GM23338 (cell line): ENCODE measurements at regions not wholly inside any gene's neighbourhood (a gene's known extent, or its start where the extent isn't known, plus 50 kb on each side); places are given as distances from the start of the nearest gene placed in this dataset.

Experiments used
- ATAC-seq: fragments of 200-7000 bp; cut with Tn5 transposase; 3 replicates; pipeline ENCODE4 v1.9.1; 2020
- DNase-seq: peaks from one replicate; pipeline ENCODE4 v3.0.0-alpha.2; 2015; ENCODE audit warnings: low spot score
- H2AFZ ChIP-seq: fragments of 200-600 bp; sonication (generic); 2 replicates; pipeline ENCODE4 v1.8.0; 2016; ENCODE audit warnings: antibody characterized with exemption, mild to moderate bottlenecking, moderate library complexity
- H3F3A ChIP-seq: fragments of 200-600 bp; sonication (generic); replicated peaks from 2 replicates; pipeline ENCODE4 v1.8.0; 2017; ENCODE audit warnings: antibody characterized with exemption, mixed run types, low read depth
- H3K27ac ChIP-seq: fragments of 200-600 bp; sonication (generic); 2 replicates; pipeline ENCODE4 v1.6.1; 2016; ENCODE audit warnings: low read depth
- H3K27me3 ChIP-seq: fragments of 200-600 bp; sonication (generic); 2 replicates; pipeline ENCODE4 v1.8.0; 2016; ENCODE audit warnings: mild to moderate bottlenecking, mixed run types, moderate library complexity; ENCODE audit not compliant: insufficient read depth
- H3K36me3 ChIP-seq: fragments of 200-600 bp; sonication (generic); 2 replicates; pipeline ENCODE4 v1.8.0; 2016; ENCODE audit warnings: mild to moderate bottlenecking; ENCODE audit not compliant: insufficient read depth
- H3K4me1 ChIP-seq: fragments of 200-600 bp; sonication (generic); 2 replicates; pipeline ENCODE4 v1.8.0; 2016; ENCODE audit warnings: mild to moderate bottlenecking, moderate library complexity; ENCODE audit not compliant: insufficient read depth
- H3K4me2 ChIP-seq: fragments of 200-600 bp; sonication (generic); 2 replicates; pipeline ENCODE4 v1.7.1; 2017; ENCODE audit warnings: mixed run types
- H3K4me3 ChIP-seq: fragments of 200-600 bp; sonication (generic); 2 replicates; pipeline ENCODE4 v1.6.1; 2016; ENCODE audit warnings: mixed run types
- H3K79me2 ChIP-seq: fragments of 200-600 bp; sonication (generic); replicated peaks from 2 replicates; pipeline ENCODE4 v1.8.0; 2017; ENCODE audit warnings: mild to moderate bottlenecking; ENCODE audit not compliant: insufficient read depth
- H3K9me2 ChIP-seq: fragments of 200-600 bp; sonication (generic); 2 replicates; pipeline ENCODE4 v1.8.0; 2017; ENCODE audit not compliant: insufficient read depth
- H4K20me1 ChIP-seq: fragments of 200-600 bp; sonication (generic); replicated peaks from 2 replicates; pipeline ENCODE4 v1.8.0; 2017; ENCODE audit warnings: mild to moderate bottlenecking; ENCODE audit not compliant: insufficient read depth
- H3K27ac Mint-ChIP-seq: 2 replicates; pipeline ENCODE4 v1.8.0; 2020; ENCODE audit warnings: inconsistent platforms, mild to moderate bottlenecking, moderate library complexity, mixed read lengths
- H3K27me3 Mint-ChIP-seq: 3 replicates; pipeline ENCODE4 v1.8.0; 2022; ENCODE audit warnings: low read depth, mild to moderate bottlenecking, moderate library complexity, mixed read lengths, inconsistent platforms; ENCODE audit not compliant: insufficient read depth, poor library complexity
- H3K36me3 Mint-ChIP-seq: 3 replicates; pipeline ENCODE4 v1.8.0; 2021; ENCODE audit warnings: low read depth, mild to moderate bottlenecking, inconsistent platforms, moderate library complexity, mixed read lengths
- H3K4me1 Mint-ChIP-seq: 3 replicates; pipeline ENCODE4 v1.8.0; 2020; ENCODE audit warnings: mild to moderate bottlenecking, inconsistent platforms, mixed read lengths
- H3K4me3 Mint-ChIP-seq: 3 replicates; pipeline ENCODE4 v1.8.0; 2021; ENCODE audit warnings: moderate library complexity, mild to moderate bottlenecking, inconsistent platforms, mixed read lengths
- H3K9me3 Mint-ChIP-seq: 3 replicates; pipeline ENCODE4 v1.8.0; 2020; ENCODE audit warnings: moderate library complexity, mild to moderate bottlenecking, inconsistent platforms, mixed read lengths
- CREB1 ChIP-seq: fragments of 250-450 bp; sonication (Bioruptor Pico); IDR thresholded peaks from 2 replicates; pipeline ENCODE4 v1.5.0; 2020; ENCODE audit warnings: low read depth, mild to moderate bottlenecking, moderate library complexity
- EZH2 ChIP-seq: fragments of 200-600 bp; sonication (generic); IDR thresholded peaks from one replicate; pipeline ENCODE4 v1.8.0; 2017; ENCODE audit warnings: antibody characterized with exemption, mild to moderate bottlenecking, low read depth; ENCODE audit not compliant: unreplicated experiment
- EZH2phosphoT487 ChIP-seq: fragments of 200-600 bp; sonication (generic); IDR thresholded peaks from one replicate; pipeline ENCODE4 v1.8.1; 2018; ENCODE audit warnings: antibody characterized with exemption; ENCODE audit not compliant: unreplicated experiment
- JUNB ChIP-seq: IDR thresholded peaks from one replicate; pipeline ENCODE4 v1.6.1; 2016; ENCODE audit warnings: antibody characterized with exemption; ENCODE audit not compliant: unreplicated experiment
- NANOG ChIP-seq: IDR thresholded peaks from 2 replicates; pipeline ENCODE4 v1.6.1; 2016; ENCODE audit warnings: antibody characterized with exemption, borderline replicate concordance
- POLR2AphosphoS5 ChIP-seq: IDR thresholded peaks from 2 replicates; pipeline ENCODE4 v1.6.1; 2016; ENCODE audit warnings: antibody characterized with exemption, low read depth
- STAT1 ChIP-seq: IDR thresholded peaks from one replicate; pipeline ENCODE4 v1.6.1; 2016; ENCODE audit warnings: antibody characterized with exemption; ENCODE audit not compliant: unreplicated experiment
- ZNF114 ChIP-seq: fragments of 250-450 bp; sonication (Bioruptor Pico); IDR thresholded peaks from 2 replicates; pipeline ENCODE4 v1.5.0; 2020; ENCODE audit warnings: mild to moderate bottlenecking, moderate library complexity
- ZNF331 ChIP-seq: fragments of 250-450 bp; sonication (Bioruptor Pico); IDR thresholded peaks from 2 replicates; pipeline ENCODE4 v1.5.0; 2020; ENCODE audit warnings: low read depth, mild to moderate bottlenecking, moderate library complexity
- TF ChIP-seq, protein P1 (sequence below): fragments of 250-450 bp; sonication (Bioruptor Pico); IDR thresholded peaks from 2 replicates; pipeline ENCODE4 v1.5.0; 2020; ENCODE audit warnings: mild to moderate bottlenecking, moderate library complexity
- TF ChIP-seq, protein P2 (sequence below): IDR thresholded peaks from 2 replicates; pipeline ENCODE4 v1.6.1; 2016; ENCODE audit warnings: antibody characterized with exemption
- TF ChIP-seq, protein P3 (sequence below), 2 experiments: fragments of 200-600 bp in 1 of 2; sonication (generic) in 1 of 2; conservative IDR thresholded peaks; 2 replicates each; pipeline versions ENCODE4 v1.5.1 to v1.6.1; 2016 to 2017; ENCODE audit warnings: antibody characterized with exemption in 2 of 2, low read depth in 2 of 2, mild to moderate bottlenecking in 2 of 2, moderate library complexity in 1 of 2
- TF ChIP-seq, protein P4 (sequence below): IDR thresholded peaks from one replicate; pipeline ENCODE4 v1.6.1; 2018; ENCODE audit warnings: antibody characterized with exemption; ENCODE audit not compliant: unreplicated experiment

DNA sequence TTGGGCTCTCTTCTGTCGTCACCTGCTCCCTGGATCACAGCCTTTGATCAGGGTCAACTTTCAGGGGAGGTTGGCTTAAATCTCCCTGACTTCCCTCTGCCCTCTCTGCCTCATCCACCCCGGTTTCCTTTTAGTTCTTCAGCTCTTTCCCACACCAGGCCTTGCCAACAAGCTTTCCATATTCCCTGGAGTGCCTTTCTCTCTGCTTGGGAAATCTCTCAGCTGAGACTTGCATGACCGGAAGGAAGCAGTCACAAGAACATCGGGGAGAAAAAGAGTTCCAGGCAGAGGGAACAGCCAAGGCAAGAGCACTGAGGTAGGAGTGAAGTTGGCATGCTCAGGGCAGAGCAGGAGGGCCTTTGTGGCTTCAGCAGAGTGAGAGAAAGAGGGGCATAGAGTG, 88.4 kb upstream of the HSPA9 start:
- Histone ChIP-seq H3F3A (no peaks in the 10 kb centered on the region), H3K79me2 (no peaks in the 10 kb centered on the region), H3K4me3 (no peak overlapping the region), H3K4me2 (no peak overlapping the region), H3K36me3 (no peaks in the 10 kb centered on the region), H2AFZ (no peak overlapping the region), H3K27me3 (no peaks in the 10 kb centered on the region), H4K20me1 (no peaks in the 10 kb centered on the region), H3K27ac (no peak overlapping the region), H3K9me2 (no peaks in the 10 kb centered on the region), H3K4me1 (no peaks in the 10 kb centered on the region)
- no peak for DNase-seq
- TF ChIP-seq, protein P1, sequence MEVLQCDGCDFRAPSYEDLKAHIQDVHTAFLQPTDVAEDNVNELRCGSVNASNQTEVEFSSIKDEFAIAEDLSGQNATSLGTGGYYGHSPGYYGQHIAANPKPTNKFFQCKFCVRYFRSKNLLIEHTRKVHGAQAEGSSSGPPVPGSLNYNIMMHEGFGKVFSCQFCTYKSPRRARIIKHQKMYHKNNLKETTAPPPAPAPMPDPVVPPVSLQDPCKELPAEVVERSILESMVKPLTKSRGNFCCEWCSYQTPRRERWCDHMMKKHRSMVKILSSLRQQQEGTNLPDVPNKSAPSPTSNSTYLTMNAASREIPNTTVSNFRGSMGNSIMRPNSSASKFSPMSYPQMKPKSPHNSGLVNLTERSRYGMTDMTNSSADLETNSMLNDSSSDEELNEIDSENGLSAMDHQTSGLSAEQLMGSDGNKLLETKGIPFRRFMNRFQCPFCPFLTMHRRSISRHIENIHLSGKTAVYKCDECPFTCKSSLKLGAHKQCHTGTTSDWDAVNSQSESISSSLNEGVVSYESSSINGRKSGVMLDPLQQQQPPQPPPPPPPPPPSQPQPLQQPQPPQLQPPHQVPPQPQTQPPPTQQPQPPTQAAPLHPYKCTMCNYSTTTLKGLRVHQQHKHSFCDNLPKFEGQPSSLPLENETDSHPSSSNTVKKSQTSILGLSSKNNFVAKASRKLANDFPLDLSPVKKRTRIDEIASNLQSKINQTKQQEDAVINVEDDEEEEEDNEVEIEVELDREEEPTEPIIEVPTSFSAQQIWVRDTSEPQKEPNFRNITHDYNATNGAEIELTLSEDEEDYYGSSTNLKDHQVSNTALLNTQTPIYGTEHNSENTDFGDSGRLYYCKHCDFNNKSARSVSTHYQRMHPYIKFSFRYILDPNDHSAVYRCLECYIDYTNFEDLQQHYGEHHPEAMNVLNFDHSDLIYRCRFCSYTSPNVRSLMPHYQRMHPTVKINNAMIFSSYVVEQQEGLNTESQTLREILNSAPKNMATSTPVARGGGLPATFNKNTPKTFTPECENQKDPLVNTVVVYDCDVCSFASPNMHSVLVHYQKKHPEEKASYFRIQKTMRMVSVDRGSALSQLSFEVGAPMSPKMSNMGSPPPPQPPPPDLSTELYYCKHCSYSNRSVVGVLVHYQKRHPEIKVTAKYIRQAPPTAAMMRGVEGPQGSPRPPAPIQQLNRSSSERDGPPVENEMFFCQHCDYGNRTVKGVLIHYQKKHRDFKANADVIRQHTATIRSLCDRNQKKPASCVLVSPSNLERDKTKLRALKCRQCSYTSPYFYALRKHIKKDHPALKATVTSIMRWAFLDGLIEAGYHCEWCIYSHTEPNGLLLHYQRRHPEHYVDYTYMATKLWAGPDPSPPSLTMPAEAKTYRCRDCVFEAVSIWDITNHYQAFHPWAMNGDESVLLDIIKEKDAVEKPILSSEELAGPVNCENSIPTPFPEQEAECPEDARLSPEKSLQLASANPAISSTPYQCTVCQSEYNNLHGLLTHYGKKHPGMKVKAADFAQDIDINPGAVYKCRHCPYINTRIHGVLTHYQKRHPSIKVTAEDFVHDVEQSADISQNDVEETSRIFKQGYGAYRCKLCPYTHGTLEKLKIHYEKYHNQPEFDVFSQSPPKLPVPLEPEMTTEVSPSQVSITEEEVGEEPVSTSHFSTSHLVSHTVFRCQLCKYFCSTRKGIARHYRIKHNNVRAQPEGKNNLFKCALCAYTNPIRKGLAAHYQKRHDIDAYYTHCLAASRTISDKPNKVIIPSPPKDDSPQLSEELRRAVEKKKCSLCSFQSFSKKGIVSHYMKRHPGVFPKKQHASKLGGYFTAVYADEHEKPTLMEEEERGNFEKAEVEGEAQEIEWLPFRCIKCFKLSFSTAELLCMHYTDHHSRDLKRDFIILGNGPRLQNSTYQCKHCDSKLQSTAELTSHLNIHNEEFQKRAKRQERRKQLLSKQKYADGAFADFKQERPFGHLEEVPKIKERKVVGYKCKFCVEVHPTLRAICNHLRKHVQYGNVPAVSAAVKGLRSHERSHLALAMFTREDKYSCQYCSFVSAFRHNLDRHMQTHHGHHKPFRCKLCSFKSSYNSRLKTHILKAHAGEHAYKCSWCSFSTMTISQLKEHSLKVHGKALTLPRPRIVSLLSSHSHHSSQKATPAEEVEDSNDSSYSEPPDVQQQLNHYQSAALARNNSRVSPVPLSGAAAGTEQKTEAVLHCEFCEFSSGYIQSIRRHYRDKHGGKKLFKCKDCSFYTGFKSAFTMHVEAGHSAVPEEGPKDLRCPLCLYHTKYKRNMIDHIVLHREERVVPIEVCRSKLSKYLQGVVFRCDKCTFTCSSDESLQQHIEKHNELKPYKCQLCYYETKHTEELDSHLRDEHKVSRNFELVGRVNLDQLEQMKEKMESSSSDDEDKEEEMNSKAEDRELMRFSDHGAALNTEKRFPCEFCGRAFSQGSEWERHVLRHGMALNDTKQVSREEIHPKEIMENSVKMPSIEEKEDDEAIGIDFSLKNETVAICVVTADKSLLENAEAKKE (CRISPR knock-in tag) = no peak
- TF ChIP-seq, protein P2, sequence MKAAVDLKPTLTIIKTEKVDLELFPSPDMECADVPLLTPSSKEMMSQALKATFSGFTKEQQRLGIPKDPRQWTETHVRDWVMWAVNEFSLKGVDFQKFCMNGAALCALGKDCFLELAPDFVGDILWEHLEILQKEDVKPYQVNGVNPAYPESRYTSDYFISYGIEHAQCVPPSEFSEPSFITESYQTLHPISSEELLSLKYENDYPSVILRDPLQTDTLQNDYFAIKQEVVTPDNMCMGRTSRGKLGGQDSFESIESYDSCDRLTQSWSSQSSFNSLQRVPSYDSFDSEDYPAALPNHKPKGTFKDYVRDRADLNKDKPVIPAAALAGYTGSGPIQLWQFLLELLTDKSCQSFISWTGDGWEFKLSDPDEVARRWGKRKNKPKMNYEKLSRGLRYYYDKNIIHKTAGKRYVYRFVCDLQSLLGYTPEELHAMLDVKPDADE = no peak
- TF ChIP-seq EZH2phosphoT487 (no peak), POLR2AphosphoS5 (no peak), NANOG (no peak), STAT1 (no peak), ZNF331 (CRISPR knock-in tag) (no peak), CREB1 (CRISPR knock-in tag) (no peak), JUNB (no peak), EZH2 (no peak), ZNF114 (no peak)
- TF ChIP-seq, protein P3, sequence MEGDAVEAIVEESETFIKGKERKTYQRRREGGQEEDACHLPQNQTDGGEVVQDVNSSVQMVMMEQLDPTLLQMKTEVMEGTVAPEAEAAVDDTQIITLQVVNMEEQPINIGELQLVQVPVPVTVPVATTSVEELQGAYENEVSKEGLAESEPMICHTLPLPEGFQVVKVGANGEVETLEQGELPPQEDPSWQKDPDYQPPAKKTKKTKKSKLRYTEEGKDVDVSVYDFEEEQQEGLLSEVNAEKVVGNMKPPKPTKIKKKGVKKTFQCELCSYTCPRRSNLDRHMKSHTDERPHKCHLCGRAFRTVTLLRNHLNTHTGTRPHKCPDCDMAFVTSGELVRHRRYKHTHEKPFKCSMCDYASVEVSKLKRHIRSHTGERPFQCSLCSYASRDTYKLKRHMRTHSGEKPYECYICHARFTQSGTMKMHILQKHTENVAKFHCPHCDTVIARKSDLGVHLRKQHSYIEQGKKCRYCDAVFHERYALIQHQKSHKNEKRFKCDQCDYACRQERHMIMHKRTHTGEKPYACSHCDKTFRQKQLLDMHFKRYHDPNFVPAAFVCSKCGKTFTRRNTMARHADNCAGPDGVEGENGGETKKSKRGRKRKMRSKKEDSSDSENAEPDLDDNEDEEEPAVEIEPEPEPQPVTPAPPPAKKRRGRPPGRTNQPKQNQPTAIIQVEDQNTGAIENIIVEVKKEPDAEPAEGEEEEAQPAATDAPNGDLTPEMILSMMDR (conservative IDR thresholded peaks at IDR 0.05; ENCODE audit: low read depth in 2 of 2) = no peak
- TF ChIP-seq, protein P4, sequence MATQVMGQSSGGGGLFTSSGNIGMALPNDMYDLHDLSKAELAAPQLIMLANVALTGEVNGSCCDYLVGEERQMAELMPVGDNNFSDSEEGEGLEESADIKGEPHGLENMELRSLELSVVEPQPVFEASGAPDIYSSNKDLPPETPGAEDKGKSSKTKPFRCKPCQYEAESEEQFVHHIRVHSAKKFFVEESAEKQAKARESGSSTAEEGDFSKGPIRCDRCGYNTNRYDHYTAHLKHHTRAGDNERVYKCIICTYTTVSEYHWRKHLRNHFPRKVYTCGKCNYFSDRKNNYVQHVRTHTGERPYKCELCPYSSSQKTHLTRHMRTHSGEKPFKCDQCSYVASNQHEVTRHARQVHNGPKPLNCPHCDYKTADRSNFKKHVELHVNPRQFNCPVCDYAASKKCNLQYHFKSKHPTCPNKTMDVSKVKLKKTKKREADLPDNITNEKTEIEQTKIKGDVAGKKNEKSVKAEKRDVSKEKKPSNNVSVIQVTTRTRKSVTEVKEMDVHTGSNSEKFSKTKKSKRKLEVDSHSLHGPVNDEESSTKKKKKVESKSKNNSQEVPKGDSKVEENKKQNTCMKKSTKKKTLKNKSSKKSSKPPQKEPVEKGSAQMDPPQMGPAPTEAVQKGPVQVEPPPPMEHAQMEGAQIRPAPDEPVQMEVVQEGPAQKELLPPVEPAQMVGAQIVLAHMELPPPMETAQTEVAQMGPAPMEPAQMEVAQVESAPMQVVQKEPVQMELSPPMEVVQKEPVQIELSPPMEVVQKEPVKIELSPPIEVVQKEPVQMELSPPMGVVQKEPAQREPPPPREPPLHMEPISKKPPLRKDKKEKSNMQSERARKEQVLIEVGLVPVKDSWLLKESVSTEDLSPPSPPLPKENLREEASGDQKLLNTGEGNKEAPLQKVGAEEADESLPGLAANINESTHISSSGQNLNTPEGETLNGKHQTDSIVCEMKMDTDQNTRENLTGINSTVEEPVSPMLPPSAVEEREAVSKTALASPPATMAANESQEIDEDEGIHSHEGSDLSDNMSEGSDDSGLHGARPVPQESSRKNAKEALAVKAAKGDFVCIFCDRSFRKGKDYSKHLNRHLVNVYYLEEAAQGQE = no peak
- Mint-ChIP-seq H3K4me3 (no peak overlapping the region), H3K36me3 (no peaks in the 10 kb centered on the region), H3K4me1 (peaks cover 21% of the 10 kb centered on the region), H3K9me3 (no peaks in the 10 kb centered on the region; the same call in 2 of the 3 replicates), H3K27ac (no peak overlapping the region), H3K27me3 (peaks cover 12% of the 10 kb centered on the region)
- no peak for ATAC-seq
